Adrenal gland (tissue), 5 donors: ENCODE measurements at regions not wholly inside any gene's neighbourhood (a gene's known extent, or its start where the extent isn't known, plus 50 kb on each side); places are given as distances from the start of the nearest gene placed in this dataset.

Experiments used
- CTCF ChIP-seq, 6 experiments: fragments of 450-650 bp in 4 of 6; fragments of 200-600 bp in 2 of 6; sonication (generic) in 1 of 6; IDR thresholded peaks; 1 replicate in 5 of 6; 2 replicates in 1 of 6; pipeline versions ENCODE4 v1.5.1 to v1.8.0; 2016 to 2021; ENCODE audit warnings: antibody characterized with exemption in 6 of 6, mild to moderate bottlenecking in 2 of 6, moderate library complexity in 1 of 6
- POLR2A ChIP-seq, 2 donors: fragments of 450-650 bp; IDR thresholded peaks; one replicate each; pipeline ENCODE4 v1.6.1; 2017; ENCODE audit warnings: antibody characterized with exemption in 2 of 2, mild to moderate bottlenecking in 2 of 2, moderate library complexity in 1 of 2
- donor health status: DM: no; HTN: no; CAD: no.

- TF ChIP-seq CTCF (IDR thresholded peaks at IDR 0.05): no peak
- TF ChIP-seq POLR2A (IDR thresholded peaks at IDR 0.05): no peak
These were observed 835.4 kb upstream of the CDH2 start for GRCh38 chr18:29012364-29012763.
